ENCODE measurements at regions not wholly inside any gene's neighbourhood (a gene's known extent, or its start where the extent isn't known, plus 50 kb on each side); places are given as distances from the start of the nearest gene placed in this dataset.
A peak's percentile ranks its signal among the peaks of the same experiment; 100 is the strongest.
"Not testable (repeated sequence)": the region's sequence is repeated elsewhere in the genome, so short reads cannot be mapped to it uniquely, and the experiment has no call there.

DNA sequence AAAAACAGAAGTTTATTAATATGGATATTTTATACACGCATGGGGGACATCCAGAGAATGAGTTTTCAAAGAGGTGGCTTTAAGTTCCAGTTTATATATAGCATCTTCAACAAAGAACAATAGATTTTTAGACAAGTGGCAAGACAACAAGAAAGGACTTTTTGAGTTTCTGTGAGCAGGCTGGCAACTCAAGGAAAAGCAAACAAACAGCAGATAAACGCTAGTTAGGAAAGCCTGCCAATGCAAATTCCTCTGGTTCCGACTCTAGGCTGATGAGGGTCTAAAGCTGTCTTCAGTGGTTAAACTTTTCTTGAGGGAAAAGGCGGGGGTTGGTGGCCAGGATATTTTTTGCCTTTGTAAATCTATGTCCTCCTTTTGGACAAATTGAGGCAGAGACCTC lies 78.4 kb upstream of the EEA1 start:
- H3K4me3 Mint-ChIP-seq, result no peak overlapping the region
- H3K4me1 Mint-ChIP-seq, result peaks cover 13% of the 10 kb centered on the region
- H3K27ac Mint-ChIP-seq, result no peak overlapping the region
- H3K27me3 Mint-ChIP-seq, result no peaks in the 10 kb centered on the region
- DNase-seq, result no peak
- H3K9me3 Mint-ChIP-seq, result no peaks in the 10 kb centered on the region
- no peak for ATAC-seq

DNA sequence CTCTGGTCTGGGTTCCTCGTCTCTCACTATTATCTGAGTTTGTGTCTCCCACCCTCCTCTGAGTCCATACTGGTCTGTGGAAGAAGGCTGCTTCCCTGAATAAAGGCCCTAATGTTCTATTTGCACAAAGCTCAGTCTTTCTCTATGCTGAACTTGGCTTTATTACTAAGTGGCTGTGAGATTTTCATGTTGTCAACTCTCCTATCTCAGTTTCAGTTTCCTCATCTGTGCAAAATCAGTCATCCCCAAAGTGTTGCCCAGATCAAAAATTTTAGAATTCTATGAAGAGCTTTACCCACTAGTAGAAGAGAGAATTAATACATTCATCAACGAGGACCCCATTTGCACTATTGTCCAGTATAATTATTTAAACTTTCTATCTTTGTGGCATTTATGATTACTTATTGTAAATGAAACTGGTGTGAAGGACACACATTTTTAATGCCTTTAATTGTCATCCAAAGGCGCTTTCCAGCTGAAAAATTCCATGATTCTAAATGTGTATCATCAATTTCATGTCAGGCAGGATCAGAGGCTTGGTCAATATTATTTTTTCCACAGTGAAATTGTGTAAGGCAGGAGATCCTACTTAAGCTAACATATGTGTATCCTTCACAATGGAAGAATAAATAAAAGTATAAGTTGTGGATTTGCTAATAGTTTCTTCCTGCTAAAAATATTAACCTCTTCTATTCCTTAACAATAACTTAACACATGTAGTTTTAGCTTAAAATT lies 79.1 kb upstream of the EEA1 start:
- ATAC-seq, result peak; percentile 72

DNA sequence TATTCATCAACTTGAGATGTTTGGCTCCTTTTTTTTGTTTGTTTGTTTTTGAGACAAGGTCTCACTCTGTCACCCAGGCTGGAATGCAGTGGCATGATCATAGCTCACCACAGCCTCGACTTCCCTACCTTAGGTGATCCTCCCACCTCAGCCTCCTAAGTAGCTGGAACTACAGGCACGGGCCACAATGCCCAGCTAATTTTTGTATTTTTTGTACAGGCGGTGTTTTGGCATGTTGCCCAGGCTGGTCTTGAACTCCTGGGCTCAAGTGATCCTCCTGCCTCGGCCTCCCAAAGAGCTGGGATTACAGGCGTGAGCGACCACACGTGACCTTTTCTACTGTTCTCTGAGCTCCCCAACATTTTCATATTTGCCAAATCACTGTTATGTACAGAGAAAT lies 79.8 kb upstream of the EEA1 start:
- not testable (repeated sequence) for ATAC-seq, H3K9me3 Mint-ChIP-seq, H3K4me3 Mint-ChIP-seq, DNase-seq, H3K27me3 Mint-ChIP-seq
- Mint-ChIP-seq H3K27ac (peak overlapping the region in 1 of 2 donors; percentile 60), H3K4me1 (peaks cover 13% of the 10 kb centered on the region)

More for the DNA sequence above, 79.1 kb upstream of the EEA1 start:
- DNase-seq, result no peak
- Mint-ChIP-seq H3K27me3 (no peaks in the 10 kb centered on the region), H3K4me1 (peaks cover 13% of the 10 kb centered on the region), H3K27ac (peak overlapping the region in 1 of 2 donors; percentile 44), H3K4me3 (no peak overlapping the region), H3K9me3 (no peaks in the 10 kb centered on the region)

DNA sequence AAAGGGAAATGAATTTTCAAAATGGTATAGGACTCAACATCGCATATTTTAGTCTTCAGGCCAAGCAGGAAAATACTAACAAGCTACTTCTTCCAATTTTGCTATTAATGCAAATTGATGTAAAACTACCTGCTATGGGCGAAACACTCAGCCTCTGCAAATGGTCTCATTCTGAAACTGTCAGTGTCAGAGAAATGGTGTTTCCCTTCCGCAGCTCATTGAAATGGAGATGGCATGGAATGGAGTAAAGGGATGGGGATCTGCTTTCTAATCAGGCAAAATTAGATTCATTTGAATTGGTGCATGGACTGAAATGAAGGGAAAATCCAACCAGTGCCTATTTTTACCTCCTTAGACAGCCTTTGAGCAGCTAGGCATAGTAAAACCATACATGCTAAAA lies 80.4 kb upstream of the EEA1 start:
- Mint-ChIP-seq H3K4me3 (no peak overlapping the region), H3K4me1 (peaks cover 13% of the 10 kb centered on the region), H3K27me3 (no peaks in the 10 kb centered on the region), H3K9me3 (no peaks in the 10 kb centered on the region), H3K27ac (no peak overlapping the region)
- no peak for DNase-seq
- no peak for ATAC-seq

DNA sequence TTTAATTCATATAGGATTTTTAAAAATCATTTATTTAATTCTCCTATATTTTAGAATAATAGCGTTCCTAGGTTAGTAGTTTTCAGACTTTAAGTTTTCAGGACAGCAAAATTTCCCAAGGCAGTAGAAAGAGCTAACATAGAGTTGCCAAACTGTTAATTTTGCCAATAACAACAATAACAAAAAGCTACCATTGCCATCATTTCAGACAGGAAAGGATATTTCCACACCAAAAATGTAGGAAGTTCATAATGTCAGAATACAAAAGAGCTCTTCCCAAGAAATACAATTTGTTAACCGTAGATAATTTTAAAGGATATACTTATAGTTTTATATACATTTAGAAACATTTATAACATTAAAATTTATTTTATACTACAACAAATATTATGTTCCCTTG lies 81.4 kb upstream of the EEA1 start:
- H3K4me3 Mint-ChIP-seq, result no peak overlapping the region
- ATAC-seq, result no peak

DNA sequence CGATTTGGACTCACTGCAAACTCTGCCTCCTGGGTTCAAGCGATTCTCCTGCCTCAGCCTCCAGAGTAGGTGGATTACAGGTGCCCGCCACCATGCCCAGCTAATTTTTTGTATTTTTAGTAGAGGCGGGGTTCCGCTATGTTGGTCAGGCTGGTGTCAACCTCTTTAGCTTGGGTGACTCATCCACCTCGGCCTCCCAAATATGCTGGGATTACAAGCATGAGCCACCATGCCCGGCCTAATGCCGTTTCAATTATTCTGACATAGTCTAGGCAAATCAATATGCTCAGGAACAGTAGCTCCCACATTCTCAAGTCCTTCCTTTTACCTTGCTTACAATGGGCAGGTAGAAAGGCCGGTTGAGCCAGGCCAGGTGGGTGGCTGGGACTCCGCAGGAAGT lies 82.0 kb upstream of the EEA1 start:
- peaks cover 13% of the 10 kb centered on the region for H3K4me1 Mint-ChIP-seq
- H3K27me3 Mint-ChIP-seq, result no peaks in the 10 kb centered on the region
- H3K27ac Mint-ChIP-seq, result no peak overlapping the region
- no peaks in the 10 kb centered on the region for H3K9me3 Mint-ChIP-seq
- DNase-seq, result no peak
- H3K4me3 Mint-ChIP-seq, result no peak overlapping the region
- no peak for ATAC-seq

More for the DNA sequence above, 81.4 kb upstream of the EEA1 start:
- Mint-ChIP-seq H3K9me3 (no peaks in the 10 kb centered on the region), H3K27ac (no peak overlapping the region), H3K27me3 (no peaks in the 10 kb centered on the region), H3K4me1 (peaks cover 13% of the 10 kb centered on the region)
- no peak for DNase-seq

DNA sequence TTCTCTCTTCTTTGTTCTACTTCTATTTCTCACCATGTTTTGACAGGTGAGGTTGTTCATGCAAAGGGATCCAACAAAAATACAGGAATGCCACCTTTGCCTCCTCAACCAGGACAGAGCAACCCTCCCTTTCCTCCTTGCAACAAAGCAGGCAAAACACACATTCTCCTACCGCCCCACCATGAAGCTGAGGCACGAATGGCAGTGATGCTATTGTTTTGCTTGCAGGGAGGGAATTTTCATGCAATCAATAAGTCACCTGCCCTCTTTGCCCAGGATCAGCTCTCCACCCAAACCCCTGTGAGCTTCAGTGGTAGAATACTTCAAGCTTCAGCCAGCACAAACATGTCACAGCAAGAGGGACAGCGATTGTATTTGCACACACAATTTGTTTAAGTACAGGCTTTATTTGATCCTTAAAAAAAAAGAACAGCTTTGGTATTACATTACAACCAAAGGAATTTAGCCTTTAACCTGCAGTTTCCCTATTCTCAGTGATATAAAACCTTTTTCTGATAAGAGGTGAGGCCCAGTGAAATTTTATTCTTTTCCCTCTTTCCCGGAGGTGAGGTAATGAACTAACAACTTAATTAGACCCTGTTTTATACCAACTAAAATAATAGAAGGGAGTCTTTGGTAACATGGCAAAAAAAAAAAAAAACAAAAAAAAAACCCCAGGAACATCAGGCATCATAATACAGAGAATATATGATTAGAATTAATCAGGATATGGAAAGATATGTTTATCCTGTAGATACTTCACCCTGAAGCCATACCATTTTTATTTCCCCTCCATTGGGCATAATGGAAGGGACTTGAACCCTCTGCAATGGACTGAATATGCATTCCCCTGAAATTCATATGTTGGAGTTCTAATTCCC lies 87.0 kb upstream of the EEA1 start:
- H3K27me3 Mint-ChIP-seq, result no peaks in the 10 kb centered on the region
- no peak overlapping the region for H3K4me3 Mint-ChIP-seq
- H3K27ac Mint-ChIP-seq, result no peak overlapping the region
- ATAC-seq (no peak), DNase-seq (no peak)
- H3K4me1 Mint-ChIP-seq, result no peaks in the 10 kb centered on the region
- H3K9me3 Mint-ChIP-seq, result no peaks in the 10 kb centered on the region

DNA sequence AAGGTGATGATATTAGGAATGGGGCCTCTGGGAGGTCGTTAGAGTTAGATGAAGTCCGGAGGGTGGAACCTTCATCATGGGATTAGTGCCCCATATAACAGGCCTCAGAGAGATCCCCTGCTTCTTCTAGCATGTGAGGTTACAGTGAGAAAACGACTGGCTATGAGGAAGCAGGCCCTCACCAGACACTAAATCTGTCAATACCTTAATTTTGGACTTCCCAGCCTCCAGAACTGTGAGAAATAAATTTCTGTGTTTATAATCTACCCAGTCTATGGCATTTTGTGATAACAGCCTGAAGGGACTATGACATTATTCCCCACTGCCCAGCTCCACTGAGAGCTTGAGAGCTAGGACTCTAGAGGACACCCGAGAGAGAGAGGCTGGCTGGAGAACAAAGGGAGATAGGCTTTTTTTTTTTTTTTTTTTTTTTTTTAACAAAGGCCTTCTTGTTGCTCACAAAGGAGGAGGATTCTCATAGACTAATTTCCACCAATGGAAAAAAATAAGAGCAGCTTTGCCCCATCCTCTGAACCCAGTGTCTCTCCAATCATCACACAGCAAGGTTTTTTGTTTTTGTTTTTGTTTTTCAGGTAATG lies 87.8 kb upstream of the EEA1 start:
- no peak overlapping the region for H3K27ac Mint-ChIP-seq
- no peaks in the 10 kb centered on the region for H3K27me3 Mint-ChIP-seq
- H3K9me3 Mint-ChIP-seq, result no peaks in the 10 kb centered on the region
- DNase-seq (no peak), ATAC-seq (no peak)
- no peak overlapping the region for H3K4me3 Mint-ChIP-seq
- no peaks in the 10 kb centered on the region for H3K4me1 Mint-ChIP-seq

DNA sequence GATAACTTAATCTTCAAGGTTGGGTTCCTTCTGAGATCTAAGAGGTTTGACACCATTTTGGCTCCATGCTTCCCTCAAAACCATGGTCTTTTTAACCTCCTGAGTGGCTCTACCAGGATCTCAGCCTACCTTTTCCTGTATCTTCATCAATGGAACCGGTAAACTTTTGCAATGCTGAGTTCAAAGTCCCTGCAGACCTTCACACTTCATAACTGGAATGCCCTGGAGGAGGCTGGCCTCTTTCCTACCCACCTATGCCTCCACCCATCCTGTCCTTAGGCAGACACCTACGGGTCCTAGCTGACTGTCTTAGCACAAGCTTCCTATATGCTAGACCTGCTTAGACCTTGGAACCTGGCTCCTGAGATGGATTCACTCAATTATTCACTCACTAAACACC lies 89.5 kb upstream of the EEA1 start:
- peak overlapping the region in 1 of 2 donors; percentile 19 for H3K27ac Mint-ChIP-seq
- H3K4me3 Mint-ChIP-seq, result no peak overlapping the region
- DNase-seq (no peak), ATAC-seq (no peak)
- H3K9me3 Mint-ChIP-seq, result no peaks in the 10 kb centered on the region
- H3K4me1 Mint-ChIP-seq, result no peaks in the 10 kb centered on the region
- H3K27me3 Mint-ChIP-seq, result no peaks in the 10 kb centered on the region

DNA sequence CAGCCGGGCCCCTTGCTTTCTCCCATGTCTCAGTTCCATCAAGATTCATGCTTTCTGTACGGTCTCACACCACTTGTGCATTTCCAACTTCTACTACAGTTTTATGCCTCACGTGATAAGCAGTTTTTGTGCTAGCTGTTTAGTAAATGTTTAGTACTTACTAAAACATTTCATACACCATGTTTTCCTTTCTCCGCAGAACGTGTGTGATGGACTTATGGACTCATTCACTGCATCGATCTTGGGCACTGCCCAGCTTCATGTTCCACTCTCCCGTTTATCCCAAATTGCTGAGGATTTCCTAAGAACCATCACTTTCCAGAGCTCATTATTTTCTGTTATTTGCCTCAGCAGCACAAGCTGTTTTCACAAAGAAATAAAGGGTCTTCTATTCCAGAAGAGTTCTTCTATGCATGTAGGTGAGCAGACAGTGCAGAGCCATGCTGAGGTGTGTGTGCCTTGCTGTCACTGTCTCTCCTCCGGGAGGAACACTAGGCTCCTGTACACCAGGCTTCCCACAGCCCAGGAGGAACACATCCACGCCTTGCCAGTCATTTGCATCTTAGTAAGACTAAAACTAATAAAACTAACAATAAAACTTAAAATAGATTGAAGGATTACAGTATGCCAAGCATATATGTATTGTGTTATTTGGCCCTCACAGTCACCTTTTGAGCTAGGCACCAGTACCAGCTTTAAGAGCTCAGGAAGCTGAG lies 90.3 kb upstream of the EEA1 start:
- H3K4me3 Mint-ChIP-seq, result no peak overlapping the region
- no peak overlapping the region for H3K27ac Mint-ChIP-seq
- ATAC-seq, result no peak
- no peaks in the 10 kb centered on the region for H3K9me3 Mint-ChIP-seq
- no peak for DNase-seq
- H3K27me3 Mint-ChIP-seq, result no peaks in the 10 kb centered on the region
- H3K4me1 Mint-ChIP-seq, result no peaks in the 10 kb centered on the region

DNA sequence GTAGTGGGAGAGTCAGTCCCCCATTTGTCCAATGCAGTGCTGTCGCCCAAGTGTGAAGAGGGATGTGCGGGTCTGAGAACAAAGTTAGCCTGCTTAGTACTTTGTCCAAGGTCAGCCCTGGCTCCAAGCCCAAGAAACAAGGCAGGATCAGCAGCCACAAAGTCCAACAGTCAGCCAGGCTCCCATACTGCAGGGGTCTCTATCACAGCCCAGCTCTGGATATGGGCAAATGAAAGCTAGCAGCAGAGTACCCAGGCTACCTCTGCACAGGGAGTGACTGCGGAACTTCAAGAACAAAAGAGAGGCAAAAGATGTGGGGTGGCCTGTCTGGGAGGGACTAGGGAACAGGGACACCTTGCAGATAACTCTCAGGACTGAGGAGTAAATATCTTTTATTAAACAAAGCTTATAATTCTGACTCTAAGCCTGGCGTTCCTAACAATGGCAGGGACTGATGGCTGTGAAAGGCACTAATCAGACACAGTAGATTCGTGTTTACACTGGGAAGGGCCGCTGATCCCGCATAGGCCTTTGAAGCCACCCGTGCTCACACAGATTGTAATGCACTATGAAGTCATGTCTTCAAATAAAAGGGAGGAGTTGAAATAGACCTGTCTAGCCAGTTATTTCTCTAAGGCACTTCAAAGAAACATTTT lies 91.0 kb upstream of the EEA1 start:
- H3K27me3 Mint-ChIP-seq, result no peaks in the 10 kb centered on the region
- H3K4me3 Mint-ChIP-seq, result no peak overlapping the region
- ATAC-seq (no peak), DNase-seq (no peak)
- no peak overlapping the region for H3K27ac Mint-ChIP-seq
- H3K4me1 Mint-ChIP-seq, result no peaks in the 10 kb centered on the region
- no peaks in the 10 kb centered on the region for H3K9me3 Mint-ChIP-seq

DNA sequence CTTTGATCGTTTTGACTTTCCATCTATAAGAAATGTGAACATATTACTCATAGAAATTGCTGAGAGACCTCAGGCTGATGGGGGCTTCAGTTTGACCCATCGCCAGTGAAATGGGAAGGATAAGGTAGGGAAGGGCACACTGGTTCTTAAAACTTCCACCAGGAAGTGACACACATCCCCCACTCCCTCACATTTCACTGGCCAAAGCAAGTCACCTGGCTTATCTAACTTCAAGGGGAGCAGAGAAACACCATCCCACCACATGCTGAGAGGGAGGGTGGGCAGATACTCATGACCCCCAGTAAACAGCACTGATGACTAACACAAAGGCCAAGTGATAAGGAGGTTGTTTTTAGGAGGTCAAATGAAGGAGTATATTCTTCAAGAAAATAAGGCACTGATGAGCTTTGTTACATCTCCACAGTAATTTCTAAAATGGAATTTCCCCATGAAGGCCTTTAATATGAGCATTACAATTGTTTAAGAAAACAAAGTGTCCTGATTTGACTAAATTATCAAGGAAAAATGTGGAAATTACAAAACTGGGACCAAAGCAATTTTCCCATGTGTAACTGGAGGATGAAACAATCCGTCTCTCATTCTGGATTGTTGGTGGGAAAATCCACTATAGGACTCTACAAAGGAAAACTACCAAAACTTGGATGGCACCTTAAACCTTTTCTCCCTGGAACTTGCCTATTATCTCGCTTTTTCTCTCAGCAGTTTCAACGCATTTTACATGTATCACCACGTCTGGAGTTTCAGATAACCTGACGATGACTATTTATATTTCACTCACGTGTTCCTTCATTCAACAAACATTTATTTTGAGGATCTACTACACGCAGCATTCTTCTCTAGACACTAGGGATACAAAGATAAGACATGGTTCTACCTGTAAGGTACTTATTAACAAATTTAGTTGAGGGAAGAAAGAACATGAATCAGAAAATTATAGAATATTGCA lies 91.8 kb upstream of the EEA1 start:
- ATAC-seq (no peak), DNase-seq (no peak)
- Mint-ChIP-seq H3K27ac (no peak overlapping the region), H3K27me3 (no peaks in the 10 kb centered on the region), H3K4me1 (no peaks in the 10 kb centered on the region), H3K9me3 (no peaks in the 10 kb centered on the region), H3K4me3 (no peak overlapping the region)

DNA sequence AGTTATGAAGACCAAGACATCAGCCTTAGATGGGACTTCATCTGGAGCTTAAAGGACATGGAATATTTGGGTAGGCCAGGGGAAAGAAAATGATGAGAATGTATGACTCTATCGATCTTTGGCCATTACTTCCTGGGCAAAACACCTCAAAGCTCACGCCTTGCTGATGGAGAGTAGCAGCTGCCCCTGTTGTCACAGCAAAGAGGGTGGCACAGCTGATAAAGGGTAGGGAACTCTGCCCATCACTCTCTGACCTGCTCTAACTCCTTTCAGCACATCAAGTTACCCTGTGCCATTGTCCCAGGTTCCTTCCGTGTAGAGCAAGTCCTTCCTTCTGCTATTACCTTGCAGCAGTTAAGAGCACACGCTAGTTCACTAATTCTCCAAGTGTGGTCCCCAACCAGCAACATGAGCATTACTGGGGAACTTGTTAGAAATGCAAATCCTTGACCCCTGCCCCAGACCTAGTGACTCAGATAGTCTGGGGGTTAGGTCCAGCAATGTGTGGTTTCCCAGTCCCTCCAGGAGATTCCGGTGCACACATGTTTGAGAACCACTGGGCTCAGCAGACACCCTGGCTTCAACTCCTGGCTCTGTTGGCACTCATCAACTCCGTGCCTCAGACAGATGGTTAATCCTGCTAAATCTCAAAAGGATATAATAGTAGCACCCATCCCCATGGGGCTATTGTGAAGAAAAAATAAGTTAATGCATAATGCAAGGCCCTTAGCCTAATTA lies 93.7 kb upstream of the EEA1 start:
- no peak for ATAC-seq
- DNase-seq, result no peak
- Mint-ChIP-seq H3K4me3 (no peak overlapping the region), H3K27me3 (no peaks in the 10 kb centered on the region), H3K4me1 (no peaks in the 10 kb centered on the region), H3K27ac (peak overlapping the region in 1 of 2 donors; percentile 40), H3K9me3 (no peaks in the 10 kb centered on the region)

Measured in stimulated activated naive CD8-positive, alpha-beta T cell treated with anti-CD3 and anti-CD28 coated beads, Interleukin-15, amount 100 ng/mL, for 72 hours (primary cell).